SK-N-DZ (cell line): ENCODE measurements at regions not wholly inside any gene's neighbourhood (a gene's known extent, or its start where the extent isn't known, plus 50 kb on each side); places are given as distances from the start of the nearest gene placed in this dataset.
"Not testable (repeated sequence)": the region's sequence is repeated elsewhere in the genome, so short reads cannot be mapped to it uniquely, and the experiment has no call there.

Experiments
- DNase-seq: peaks from one replicate; pipeline ENCODE4 v3.0.0-alpha.2; 2015; ENCODE audit warnings: low spot score

DNA sequence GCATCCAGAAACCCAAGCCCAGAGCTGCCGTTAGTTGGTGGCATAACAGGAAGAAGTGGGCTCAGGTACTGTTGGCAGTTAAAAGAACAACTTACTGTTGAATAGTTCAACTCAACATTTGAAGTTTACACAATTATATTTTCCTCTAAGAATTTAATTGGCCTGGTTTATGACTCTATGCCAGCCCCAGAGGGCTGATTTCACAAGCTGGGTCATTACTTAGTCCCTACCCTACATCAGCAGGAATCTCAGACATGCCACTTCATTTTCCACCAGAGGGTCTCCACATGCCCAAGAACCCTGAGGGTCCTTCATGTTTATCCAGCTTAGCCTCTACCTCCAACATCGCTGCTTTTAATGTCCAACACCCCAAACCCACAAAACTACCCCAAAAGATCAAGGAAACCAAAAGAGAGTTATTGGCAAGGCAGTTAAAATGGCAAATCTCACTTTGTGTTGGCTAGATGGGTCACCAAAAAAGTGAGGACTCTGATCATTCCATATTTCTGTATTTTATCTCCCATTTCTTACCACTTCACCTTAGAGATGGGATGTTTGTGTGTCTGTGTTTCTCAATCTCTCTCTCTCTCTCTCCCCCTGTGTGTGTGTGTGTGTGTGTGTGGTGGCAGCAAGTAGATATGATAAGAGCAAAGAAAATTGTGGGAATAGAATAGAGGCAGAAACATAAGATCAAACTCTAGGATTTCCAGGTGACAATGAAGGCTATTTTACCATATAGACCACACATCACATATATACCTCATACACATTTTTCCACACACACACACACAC lies 112.5 kb upstream of the TBX18 start:
- no peak for DNase-seq

DNA sequence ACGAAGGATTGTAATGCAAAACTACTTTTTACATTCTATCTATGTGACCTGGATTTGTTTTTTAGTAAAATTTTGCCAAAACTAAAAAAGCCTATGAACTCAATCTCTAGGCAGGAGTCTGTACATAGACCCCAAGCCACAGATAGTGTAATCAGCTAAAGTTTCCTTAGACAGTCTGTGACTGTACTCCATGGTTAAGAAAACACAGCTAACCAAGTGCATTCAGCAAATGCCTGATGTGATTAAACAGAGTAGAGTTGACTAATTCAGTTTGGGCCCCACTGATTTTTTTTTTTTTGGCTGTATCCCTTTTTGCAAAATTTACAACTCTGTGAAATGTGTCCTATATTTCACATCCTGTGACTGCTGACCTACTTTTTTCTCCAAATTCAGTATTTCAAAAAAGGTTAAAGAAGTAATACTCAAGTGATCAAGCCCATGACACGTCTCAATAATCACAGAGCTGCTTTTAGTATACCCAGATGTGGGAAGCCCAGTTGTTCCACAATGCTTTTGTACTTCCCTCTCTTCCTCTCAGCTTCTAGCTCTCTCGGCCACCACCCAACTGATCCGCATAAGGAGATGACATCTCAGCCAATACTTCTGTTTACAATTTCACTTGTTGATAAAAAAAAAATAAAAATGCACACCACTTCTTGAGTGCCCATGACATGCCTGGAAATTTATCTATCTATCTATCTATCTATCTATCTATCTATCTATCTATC lies 108.8 kb upstream of the TBX18 start:
- no peak for DNase-seq

GRCh38 chr6:84871925-84872324 lies 107.5 kb upstream of the TBX18 start:
- DNase-seq: no peak

DNA sequence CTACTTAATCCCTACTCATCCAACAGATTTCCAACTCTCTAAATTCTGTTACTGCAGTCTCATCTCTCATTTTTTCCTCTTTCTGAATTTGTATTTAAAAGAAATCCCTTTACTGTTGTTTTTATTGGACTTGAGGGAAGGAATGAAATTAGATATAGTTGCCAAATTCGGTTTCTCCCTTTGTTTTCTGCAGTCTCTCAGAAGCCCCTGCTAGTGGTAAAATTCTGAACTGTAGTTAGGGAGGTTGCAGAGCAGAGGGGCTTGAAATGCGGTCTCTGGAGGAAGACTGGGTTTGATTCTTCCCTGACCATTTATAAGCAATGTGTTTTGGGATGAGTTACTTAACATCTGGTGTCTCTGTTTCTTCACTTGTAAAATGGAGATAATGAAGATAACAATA lies 106.3 kb upstream of the TBX18 start:
- no peak for DNase-seq

- no peak for DNase-seq
Observed at GRCh38 chr6:84868149-84868548, 103.8 kb upstream of the TBX18 start.

DNA sequence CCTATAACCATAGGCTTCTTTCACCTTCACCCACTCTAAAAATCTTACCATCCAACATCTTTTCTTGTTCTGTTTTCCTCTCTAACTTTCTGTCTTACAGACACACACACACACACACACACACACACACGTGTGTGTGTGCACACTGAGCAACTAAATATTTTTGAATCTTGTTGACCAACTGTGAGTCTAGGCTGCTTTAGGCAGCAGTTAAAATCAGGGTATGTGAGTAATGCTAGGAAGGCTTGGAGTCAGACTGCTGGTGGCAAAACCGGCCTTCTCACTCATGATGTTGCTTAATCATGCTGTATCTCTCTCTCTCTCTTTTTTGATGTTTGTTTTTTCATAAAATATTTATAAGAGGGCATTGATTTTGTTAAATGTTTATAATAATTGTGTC lies 103.1 kb upstream of the TBX18 start:
- DNase-seq: no peak

- no peak for DNase-seq
Observed at GRCh38 chr6:84866715-84867114, 102.3 kb upstream of the TBX18 start.

GRCh38 chr6:84865372-84865771 lies 101.0 kb upstream of the TBX18 start:
- DNase-seq: not testable (repeated sequence)

GRCh38 chr6:84862843-84863242 lies 98.4 kb upstream of the TBX18 start:
- no peak for DNase-seq

DNA sequence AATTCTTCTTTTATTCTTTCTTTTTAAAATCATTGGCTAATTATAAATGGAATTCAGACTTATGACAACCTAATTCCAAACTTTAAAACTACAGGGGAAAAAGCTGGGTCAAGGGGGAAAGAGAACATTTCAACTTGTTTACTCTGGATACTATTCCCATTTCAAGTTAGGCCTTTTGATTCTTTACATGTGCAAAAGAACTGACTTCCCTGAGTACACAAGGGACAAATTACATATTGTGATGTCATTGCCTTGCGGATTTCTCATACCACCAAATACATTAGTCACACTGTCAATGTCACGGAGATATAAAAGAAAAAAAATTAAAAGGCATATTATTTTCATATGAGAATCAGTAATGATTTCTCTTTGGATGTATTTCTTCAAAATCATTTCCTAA lies 96.5 kb upstream of the TBX18 start:
- no peak for DNase-seq

- no peak for DNase-seq
Observed at GRCh38 chr6:84860509-84860908, 96.1 kb upstream of the TBX18 start.

GRCh38 chr6:84854811-84855400 lies 90.5 kb upstream of the TBX18 start:
- DNase-seq: peak; percentile 89

DNA sequence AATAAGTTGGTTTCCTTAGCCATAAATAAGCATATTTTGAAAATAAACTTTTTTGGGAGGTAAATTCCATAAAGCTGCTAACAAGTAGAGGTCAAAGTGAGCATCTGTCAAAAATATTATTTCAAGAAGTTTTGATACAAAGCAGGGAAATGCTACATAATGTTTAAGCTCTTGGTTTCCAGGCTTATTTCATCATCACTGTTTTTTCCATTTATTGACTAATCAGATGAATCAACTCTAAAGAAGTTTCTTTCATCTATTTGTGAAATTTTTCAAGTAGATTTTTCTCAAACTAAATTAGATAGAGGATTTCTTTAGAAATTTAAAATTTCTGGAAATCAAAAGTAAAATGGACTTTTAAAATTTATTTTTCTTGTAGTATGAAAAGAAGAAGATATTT lies 89.5 kb upstream of the TBX18 start:
- no peak for DNase-seq

DNA sequence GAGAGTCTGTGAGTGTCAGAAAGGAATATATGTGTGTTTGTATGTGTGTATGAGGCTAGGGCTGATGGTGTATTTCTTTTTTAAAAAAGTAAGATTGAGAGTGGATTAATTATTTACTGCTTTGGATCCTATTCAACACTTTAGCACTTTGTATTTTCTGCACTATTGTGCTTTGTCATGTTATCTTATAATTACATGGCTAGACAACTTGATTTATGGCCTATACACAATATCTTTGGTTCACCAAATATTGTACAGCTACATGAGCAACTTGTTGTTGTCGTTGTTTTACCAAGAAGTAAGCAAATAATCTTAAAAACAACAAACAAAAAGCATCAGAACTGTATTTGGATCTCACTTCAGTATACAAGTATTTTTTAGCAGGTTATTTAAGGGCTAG lies 84.6 kb upstream of the TBX18 start:
- DNase-seq: no peak

GRCh38 chr6:84847390-84848160 lies 83.2 kb upstream of the TBX18 start:
- no peak for DNase-seq

DNA sequence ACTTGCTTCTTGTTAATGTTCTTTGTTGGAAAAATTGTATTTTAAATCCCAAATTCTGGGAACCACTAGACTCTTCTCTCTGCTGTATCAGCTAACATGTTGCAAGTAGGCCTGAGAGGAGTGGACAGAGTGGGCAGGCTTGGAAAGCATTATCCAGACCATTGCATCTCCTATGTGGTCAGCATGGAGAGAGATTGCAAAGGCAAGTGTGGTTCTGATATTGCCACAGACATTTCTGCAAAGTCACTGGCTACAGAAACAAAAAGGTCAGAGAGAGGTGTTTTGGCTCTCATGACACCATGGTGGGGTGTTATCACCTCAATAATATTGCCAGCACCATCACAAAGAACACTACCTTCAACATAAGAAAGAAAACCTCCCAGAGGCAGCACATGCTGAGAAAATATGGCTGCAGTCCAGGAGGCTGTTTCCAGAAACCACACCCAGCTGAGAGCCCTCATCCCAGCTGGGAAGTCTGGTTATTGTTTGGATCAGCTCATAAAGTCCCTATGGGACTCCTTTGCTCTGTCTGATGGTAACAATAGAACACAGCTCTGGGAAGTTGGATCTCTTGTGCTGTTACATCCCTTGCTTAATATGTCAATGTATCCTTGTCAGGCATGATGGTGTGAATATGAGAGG lies 78.2 kb upstream of the TBX18 start:
- DNase-seq: no peak

GRCh38 chr6:84837068-84837866 lies 72.9 kb upstream of the TBX18 start:
- not testable (repeated sequence) for DNase-seq

DNA sequence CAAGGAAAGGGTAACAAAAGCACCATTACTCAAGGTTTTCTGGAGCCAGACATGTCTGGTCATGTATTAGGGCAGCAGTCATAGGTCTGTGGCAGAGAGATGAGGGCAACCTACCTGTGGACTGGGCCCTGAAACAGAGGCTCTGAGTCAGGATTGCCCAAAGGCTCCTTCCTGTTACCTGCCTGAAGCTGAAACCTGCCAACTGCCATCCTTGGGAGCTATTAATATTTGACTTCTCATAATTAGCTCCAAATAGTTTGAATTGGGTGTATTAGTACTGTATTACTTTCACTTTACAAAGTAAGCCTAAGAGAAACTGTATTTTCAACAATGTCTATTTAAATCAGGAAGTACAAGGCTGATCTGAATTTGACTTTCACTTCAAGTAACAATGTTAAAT lies 72.0 kb upstream of the TBX18 start:
- no peak for DNase-seq

DNA sequence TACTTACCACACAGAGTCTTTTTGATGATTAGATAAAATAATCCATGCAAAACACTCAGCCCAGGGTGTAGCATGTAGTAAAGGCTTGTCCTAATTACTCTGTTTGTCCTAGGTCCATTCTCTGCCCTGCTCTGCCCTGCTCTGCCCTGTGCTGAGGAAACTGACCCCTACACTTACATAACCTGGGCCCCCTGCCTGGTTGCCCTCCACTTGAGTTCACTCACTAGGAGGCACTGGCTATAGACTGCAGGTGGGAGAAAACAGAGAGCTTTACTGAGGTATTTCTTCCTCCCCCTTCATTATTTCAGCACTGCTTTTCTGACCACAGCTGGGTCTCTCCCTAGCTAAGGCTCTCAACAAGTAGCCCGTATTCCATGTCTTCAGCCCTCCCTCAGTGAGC lies 70.9 kb upstream of the TBX18 start:
- DNase-seq: no peak

DNA sequence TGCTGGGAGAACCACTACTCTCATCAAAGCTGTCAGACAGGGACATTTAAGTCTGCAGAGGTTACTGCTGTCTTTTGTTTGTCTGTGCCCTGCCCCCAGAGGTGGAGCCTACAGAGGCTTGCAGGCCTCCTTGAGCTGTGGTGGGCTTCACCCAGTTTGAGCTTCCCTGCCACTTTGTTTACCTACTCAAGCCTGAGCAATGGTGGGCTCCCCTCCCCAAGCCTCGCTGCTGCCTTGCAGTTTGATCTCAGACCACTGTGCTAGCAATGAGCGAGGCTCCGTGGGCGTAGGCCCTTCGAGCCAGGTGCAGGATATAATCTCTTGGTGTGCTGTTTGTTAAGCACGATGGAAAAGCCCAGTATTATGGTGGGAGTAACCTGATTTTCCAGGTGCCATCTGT lies 67.5 kb upstream of the TBX18 start:
- not testable (repeated sequence) for DNase-seq

DNA sequence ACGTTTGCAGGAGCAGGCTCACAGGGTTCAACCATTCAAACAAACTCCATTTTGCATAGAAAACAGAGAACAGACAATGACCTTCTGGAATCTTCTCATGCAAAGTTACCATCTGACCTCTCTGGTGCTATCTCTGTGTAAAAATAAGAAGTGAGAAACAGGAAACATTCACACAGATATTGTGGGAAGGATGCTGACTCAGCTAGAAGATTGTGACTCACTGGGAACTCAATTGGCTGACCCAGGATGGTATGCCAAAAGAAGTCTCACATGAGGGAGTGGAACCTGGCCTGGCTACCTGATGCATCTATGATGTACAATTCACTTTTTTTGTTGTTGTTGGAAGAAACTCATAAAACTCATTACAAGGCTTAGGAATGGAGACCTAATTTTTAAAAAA lies 61.1 kb upstream of the TBX18 start:
- DNase-seq: no peak
